SU-DHL-6 (cell line): ENCODE measurements at regions not wholly inside any gene's neighbourhood (a gene's known extent, or its start where the extent isn't known, plus 50 kb on each side); places are given as distances from the start of the nearest gene placed in this dataset.

Experiments used
- EZH2phosphoT487 ChIP-seq: fragments of 200-600 bp; sonication (generic), shearing (Covaris generic); conservative IDR thresholded peaks from 2 replicates; pipeline ENCODE4 v1.6.1; 2018; ENCODE audit warnings: mild to moderate bottlenecking, antibody characterized with exemption, low read length, moderate library complexity, mixed read lengths
- TF ChIP-seq, protein P1 (sequence below): fragments of 200-600 bp; sonication (generic); IDR thresholded peaks from one replicate; pipeline ENCODE4 v1.5.1; 2017; ENCODE audit warnings: antibody characterized with exemption, mild to moderate bottlenecking, low read length, moderate library complexity; ENCODE audit not compliant: insufficient read depth, poor library complexity, severe bottlenecking

DNA sequence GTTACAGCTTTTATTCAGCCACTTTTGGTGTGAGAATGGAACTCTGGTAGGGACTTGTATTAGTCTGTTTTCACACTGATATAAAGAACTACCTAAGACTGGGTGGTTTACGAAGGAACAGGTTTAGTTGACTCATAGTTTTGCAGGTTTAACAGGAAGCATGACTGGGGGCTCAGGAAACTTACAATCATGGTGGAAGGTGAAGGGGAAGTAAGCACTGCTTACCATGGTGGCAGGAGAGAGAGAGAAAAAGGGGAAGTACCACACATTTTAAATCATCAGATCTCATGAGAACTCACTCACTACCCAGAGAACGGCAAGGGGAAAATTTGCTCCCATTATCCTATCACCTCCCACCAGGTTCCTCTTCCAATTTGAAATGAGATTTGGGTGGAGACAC lies 942.2 kb downstream of the PCDH17 start:
- TF ChIP-seq, protein P1, sequence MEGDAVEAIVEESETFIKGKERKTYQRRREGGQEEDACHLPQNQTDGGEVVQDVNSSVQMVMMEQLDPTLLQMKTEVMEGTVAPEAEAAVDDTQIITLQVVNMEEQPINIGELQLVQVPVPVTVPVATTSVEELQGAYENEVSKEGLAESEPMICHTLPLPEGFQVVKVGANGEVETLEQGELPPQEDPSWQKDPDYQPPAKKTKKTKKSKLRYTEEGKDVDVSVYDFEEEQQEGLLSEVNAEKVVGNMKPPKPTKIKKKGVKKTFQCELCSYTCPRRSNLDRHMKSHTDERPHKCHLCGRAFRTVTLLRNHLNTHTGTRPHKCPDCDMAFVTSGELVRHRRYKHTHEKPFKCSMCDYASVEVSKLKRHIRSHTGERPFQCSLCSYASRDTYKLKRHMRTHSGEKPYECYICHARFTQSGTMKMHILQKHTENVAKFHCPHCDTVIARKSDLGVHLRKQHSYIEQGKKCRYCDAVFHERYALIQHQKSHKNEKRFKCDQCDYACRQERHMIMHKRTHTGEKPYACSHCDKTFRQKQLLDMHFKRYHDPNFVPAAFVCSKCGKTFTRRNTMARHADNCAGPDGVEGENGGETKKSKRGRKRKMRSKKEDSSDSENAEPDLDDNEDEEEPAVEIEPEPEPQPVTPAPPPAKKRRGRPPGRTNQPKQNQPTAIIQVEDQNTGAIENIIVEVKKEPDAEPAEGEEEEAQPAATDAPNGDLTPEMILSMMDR: no peak
- TF ChIP-seq EZH2phosphoT487: no peak
